Stimulated activated CD4-positive, alpha-beta T cell treated with anti-CD3 and anti-CD28 coated beads, TNF-alpha, amount 100 ng/mL, for 1 hour (primary cell): ENCODE measurements at regions not wholly inside any gene's neighbourhood (a gene's known extent, or its start where the extent isn't known, plus 50 kb on each side); places are given as distances from the start of the nearest gene placed in this dataset.
"Not testable (repeated sequence)": the region's sequence is repeated elsewhere in the genome, so short reads cannot be mapped to it uniquely, and the experiment has no call there.

Experiments
- DNase-seq, 3 donors: peaks; one replicate each; pipeline ENCODE4 v3.0.0-alpha.2; 2020; ENCODE audit warnings: low read depth in 3 of 3, low spot score in 1 of 3

DNA sequence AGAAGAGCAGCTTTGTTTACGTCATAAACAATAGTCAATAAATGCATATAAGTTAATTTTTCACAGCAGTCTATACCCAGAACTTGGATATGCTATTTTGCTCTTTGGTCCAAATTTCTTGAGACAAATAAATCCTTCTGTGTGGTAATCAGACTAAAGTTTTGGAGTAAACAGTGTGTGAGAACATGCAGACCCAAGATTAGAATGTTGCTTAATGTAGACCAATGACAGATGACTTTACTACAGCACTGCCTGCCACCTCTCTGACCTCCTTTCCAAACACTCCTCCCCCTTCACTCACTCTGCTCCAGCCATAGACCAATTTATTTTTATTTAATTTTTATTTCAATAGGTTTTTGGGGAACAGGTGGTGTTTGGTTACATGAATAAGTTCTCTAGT lies 115.3 kb upstream of the TANK start:
- DNase-seq = no peak

DNA sequence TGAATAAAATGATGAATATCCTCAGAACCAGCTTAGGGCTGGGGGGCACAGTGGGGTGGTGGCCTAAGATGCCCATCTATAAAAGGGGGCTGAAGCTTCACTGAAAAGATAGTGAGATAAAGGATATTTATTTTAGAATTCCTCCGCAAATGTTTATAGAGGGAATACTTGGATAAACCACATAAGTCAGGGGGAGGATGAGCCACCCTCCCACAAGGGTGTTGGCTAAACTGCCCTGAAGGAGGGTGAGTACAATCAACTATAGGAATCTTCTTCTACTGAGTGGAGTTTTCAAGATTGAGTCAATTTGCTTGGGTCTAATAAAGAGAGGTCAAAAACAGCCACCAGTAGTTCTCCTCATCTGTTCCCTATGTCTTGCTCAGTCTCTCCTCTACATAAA lies 114.5 kb upstream of the TANK start:
- no peak for DNase-seq

DNA sequence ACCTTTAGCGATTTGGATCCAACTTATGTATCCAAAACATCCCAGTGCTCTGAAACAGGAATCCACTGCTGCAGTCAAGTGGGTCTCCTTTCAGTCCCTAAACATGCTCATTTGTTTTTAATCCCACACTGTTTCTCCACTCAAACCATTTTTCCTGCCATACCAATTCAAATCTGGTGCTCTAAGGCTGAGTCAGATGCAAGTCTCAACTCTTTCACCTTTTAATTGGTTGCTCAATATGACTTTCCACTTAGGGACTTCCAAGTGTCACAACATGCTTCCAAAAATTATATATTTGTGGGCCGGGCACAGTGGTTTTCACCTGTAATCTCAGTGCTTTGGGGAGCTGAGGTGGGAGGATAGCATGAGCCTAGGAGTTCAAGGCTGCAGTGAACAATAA lies 113.4 kb upstream of the TANK start:
- DNase-seq = no peak

DNA sequence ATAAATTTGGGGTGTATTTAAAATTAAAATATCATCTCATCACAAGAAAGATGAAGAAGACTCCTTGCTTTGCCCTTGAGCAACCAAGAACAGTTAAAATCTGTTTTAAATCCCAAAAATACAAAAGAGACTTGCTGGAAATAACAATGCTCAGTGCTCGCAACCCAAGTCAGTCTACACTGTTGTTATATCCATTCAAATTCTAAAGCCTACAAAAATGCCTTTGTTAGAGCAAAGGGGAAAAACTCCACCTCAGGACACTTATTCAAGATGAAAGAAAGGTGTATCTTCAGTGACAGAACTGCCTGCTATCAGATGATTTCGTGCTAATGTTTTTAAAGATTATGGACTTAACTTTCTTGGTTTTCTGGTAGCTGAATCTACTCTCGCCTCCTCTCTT lies 111.9 kb upstream of the TANK start:
- DNase-seq = no peak

DNA sequence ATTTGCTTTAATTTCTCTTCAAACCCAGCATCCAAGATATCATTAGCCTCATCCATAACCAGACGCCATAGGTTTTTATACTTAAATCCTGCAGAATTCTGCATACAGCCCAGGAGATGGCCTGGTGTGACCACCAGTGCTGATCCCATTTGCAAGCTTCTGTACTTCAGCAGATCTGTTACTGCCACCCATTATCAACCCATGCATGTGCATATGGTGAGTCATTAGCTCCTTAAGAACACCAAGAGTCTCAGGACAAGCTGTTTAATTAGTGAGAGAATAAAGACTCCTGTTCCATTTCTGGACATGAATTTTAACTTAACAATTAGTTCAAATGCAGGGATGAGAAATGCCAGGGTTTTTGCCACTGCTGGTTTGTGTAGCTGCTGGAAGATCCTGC lies 110.7 kb upstream of the TANK start:
- no peak for DNase-seq

DNA sequence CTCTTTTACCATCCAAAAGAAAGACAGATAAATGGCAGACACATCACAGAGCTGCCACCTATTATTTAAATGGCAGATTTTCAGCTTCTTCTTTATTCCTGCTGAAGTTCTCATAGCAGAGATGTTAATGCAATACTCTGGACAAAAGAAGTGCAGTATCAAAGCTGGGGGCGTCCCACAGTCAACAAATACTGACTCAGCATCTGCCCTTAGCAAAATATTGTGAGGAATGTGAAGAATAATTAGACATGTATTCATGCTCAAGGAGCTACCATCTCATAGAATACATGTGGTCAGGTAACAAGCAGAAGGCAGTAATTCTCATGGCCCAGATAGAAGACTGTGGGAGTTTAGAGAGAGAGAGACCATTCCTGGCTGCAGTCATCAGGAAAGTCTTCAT lies 108.0 kb upstream of the TANK start:
- DNase-seq = no peak

DNA sequence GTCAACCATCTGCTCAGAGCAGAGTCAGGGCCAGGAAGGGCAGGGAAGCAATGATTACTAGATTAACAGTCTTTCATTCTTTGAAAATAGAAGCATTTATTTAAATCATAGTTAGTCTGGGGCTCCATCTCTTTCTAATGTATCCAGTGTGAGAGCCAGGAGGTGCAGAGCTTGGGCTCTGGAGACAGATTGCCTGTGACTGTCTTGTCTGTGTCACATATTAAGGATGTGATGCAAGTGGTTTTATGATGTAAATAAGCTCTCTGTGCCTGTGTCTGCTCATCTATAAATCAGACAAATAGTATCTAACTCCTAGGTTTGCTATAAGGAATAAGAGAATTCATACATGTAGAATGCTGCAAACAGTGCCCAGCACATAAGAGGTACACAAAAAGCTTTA lies 104.9 kb upstream of the TANK start:
- no peak for DNase-seq

DNA sequence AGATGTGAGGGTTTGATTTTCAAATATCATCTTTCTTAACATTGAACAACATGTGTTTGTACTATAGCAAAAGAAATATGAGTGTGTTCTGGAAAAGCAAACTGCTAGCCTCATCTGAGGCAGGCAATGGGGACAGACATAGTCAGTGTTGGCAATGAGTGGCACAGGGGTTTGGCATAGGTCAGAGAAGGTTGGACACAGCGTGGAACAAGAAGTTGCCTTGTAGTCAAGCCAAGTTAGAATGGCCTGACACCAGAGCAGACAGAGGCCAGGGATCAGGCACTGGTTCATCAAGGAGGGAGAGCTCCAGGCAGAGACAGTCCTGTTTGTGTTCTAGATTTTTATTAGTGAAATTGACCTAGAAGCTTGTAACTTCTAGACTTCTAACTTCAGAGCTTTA lies 100.8 kb upstream of the TANK start:
- DNase-seq = no peak

DNA sequence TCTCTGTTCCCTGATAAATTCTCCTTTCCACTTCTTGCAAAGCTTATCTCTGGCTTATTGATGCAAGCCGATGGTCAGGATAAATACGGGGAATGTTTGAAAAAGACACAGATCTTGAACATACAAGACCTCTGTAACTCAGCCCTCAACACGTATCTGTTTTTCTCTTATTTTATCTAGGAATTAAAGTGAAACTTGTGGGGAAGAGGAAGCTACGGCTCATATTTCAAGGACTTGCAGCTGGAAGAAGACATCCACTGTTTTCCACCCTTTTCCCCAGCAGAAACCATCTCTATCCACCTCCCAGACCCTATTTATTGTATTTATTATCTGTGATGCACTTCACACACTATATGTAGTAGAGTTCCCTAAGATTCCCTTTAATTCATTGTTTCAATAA lies 98.4 kb upstream of the TANK start:
- no peak for DNase-seq

DNA sequence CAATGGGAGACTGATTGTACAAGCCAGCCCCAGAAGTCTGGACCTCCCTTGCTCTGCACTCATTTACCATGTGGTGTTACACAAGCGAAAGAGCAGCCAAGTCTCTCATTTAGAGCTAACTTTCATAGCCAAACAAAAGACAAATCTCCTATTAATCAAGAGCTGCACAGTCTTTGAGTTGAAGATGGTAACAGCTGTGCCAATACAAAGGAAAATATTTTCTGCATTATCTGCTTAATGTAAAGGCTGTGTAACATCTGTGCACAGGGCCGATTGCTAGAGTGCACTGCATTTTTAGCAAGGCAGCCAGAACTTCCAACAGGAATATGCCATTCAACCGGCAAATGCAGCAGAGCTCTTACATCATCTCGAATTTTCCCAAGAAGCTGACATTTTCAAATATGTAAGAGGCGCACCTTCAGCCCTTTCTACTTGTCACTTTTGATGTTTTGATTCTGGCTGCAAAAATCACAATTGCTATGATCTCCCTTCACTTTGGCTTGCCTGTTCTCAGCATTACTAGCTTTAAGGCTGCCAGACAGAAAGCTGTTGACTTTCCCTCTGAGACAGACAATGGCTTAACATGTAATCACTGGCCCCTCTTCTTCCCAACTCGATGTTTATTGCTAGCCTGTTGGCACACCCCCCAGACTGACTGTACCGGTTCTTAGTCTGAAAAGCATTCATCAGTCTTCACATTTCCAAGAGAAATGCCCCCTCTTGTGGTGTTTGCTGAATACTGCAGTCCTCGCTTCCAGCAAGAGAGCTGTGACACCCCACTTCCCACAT lies 96.9 kb upstream of the TANK start:
- peak; percentile 24 to 38 (median 33) for DNase-seq

DNA sequence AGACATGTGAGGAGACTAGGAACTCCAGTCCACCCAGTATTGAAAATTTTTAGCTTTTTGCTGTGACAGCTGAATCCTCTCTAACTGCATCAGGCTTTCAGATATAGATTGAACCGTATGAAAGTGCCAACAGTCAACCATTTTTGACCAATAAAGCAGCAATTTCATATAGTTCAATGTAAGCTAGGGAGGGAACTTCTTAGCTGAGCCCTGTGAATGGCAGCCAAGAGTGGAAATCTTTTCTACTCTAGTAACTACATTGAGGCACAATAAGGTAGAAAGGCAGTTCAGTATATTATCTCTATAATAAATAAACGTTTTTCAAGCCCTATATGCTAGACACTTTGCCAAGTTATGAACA lies 96.3 kb upstream of the TANK start:
- no peak for DNase-seq

DNA sequence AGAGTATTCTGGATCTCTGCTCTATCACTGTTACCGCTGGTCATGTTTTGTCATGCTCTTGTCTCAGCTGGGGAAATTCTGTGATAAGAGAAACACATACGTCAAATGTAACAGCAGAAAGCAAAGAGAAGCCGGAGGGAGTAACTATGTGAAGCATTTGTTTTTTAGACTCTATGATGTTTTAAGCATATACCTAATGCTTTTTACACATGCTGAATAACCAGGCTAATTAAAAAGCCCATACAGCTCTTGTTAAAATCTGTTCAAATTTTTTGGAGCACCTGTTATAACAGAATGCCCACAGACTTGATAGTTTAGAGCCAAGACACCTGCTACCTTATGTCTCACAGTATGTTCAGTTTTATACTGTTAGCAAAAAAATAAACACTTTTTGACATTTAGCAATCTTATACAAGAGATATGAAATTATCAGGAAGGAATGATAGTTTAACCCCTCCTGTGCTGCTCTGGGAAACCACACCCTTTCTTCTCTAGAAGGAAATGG lies 92.3 kb upstream of the TANK start:
- no peak for DNase-seq

DNA sequence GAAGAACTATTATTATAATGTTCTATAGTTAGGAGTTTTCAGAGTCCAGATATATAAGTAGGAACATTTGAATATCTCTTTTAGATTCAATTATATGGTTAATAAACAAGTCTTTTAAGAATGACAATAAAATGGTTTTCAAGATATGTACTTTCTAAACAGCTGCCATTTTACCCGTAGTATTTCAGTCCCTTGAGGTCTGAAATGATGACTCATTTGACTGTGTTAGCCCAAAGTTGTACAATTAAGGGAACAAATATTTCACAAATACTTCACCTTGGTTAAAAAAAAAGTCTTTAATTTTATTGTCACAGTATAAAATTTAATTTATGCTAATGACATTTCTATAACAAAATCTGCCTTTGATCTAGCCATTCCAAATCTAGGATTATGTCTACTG lies 91.6 kb upstream of the TANK start:
- no peak for DNase-seq

DNA sequence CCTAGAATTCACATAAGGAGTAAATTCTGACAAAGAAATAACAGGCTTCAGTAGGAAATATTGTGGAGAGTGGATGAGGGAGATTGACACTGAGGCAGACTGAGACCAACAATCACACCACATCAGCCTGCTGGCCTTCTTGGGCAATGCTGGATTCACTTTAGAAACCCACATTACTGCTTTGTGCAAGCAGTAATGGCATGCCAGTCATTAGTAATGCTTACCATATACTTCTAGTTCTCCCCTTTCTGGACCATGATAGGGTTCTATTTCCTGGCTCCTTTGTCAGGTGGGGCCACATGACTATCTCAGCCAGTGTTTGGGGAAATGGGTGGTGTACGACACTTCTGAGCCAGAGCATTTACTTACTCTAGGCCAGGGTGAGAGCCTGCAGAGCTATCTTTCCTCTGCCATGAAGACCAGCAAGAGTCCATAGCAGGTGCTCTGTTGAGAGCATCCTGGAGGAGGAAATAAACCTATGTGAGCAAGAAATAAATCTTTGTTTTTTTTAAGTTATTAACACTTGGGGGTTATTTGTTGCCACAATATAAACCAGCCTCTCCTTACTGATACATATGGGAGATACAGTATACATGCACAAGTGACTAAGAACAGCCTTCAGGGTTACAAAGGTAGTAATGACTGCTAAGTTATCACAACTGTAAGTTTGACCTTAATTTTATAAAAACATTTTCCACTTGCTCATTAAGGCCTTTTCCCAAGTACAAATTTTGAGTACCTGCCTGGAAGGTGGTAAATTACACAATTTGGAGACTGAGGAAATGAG lies 89.3 kb upstream of the TANK start:
- DNase-seq = no peak

DNA sequence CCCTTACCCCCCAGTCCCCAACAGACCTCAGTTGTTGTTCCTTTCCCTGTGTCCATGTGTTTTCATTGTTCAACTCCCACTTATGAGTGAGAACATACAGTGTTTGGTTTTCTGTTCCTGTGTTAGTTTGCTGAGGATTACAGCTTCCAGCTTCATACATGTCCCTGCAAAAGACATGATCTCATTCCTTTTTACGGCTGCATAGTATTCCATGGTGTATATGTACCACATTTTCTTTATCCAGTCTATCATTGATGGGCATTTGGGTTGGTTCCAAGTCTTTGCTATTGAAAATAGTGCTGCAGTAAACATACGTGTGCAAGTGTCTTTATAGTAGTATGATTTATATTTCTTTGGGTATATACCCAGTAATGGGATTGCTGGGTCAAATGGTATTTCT lies 87.8 kb upstream of the TANK start:
- not testable (repeated sequence) for DNase-seq

DNA sequence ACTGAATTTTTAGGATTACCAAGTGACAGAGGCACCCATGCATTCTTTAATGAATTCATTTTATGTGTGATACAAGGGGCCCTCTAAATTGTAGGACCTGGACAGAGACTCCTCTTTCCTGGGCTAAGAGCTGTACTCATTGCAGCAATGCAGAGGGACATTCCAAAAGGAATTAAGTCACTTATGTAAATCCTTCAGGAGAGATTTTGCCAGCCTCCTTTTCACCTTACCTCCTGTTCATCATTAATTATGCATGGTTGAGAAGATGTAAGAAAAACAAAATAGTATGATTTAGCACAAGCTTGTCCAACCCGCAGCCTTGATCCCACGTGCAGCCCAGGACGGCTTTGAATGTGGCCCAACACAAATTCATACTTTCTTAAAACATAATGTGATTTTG lies 84.5 kb upstream of the TANK start:
- no peak for DNase-seq

DNA sequence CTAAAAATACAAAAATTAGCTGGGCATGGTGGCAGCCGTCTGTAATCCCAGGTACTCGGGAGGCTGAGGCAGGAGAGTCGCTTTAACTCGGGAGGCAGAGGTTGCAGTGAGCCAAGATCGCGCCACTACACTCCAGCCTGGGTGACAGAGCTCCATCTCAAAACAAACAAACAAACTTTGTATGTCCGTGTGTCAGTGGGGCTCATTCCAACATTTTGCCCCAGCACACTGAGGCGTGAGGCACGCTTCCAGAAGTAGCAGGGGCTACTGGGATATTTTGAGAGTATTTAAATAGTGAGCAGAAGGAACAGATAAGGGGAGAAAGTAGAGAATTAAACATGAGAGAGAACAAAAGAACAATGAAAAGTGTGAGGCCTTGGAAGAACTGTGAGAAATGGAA lies 83.3 kb upstream of the TANK start:
- DNase-seq = no peak

DNA sequence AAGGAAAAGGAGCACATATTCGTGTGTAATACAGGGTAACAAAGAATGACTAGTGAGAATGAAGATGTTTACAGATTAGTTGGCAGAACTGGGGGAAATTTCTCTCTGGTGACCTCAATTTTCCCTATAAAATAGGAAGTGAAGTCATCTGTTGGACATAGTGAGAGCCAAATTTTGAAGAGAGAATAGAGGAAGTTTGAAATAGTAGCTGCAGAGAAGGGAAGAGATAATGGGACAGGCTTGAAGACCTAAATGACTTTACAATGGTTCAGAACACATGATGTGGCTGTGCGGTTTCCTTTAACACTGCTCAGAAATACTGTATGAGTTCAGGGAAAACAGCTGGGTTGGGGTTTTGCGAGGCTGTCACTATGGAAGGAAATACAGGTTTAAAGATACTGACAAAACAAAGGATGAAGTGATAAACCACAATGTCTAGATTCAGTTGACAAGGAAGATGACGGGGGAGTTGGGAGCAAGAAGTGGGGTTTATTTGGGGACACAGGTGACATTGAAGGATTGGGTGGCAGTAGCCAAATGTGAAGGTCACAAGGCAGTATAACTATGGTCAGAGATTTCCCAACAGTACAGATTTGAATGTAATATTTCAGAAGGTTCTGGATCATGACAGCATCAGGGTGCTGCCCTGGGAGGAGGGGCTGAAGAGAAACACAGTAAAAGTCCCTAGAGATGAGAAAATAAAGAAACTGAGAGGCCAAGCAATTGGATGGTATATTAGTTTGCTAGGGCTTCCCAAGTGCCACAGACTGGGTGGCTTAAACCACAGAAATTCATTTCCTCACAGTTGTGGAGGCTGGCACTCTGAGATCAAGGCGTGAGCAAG lies 82.6 kb upstream of the TANK start:
- peak; percentile 6 to 18 (median 17) for DNase-seq

DNA sequence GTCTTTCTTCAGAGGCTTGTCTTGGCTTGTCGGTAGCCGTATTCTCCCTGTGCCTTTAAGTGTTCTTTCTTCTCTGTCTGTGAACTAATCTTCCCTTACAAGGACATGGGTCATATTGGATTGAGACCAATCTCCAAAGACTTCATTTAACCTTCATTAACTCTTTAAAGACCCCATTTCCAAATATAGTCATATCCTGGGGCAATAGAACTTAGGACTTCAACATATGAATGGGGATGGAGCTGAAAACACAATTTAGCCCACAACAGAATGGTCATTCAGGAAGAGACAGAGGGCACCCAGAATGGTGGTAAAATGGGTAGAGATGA lies 82.1 kb upstream of the TANK start:
- DNase-seq = no peak

DNA sequence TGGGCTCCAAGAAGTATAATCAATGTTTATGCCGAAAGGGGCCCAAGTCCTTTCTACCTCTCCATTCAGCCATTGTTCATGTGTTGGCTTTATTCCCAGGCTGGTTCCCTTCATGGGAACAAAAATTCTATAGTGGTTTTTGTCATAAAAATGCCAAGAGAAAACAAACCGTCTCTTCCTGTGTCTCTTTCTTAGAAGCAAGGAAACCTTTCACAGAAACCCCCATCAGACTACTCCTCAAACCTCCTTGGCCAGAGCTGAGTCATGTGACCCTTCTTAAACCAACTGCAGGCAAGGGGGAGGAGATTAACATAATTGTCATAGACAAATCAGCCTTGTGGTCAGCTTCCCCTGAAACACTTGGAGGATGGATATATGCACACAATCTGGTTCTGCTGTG lies 75.1 kb upstream of the TANK start:
- no peak for DNase-seq

DNA sequence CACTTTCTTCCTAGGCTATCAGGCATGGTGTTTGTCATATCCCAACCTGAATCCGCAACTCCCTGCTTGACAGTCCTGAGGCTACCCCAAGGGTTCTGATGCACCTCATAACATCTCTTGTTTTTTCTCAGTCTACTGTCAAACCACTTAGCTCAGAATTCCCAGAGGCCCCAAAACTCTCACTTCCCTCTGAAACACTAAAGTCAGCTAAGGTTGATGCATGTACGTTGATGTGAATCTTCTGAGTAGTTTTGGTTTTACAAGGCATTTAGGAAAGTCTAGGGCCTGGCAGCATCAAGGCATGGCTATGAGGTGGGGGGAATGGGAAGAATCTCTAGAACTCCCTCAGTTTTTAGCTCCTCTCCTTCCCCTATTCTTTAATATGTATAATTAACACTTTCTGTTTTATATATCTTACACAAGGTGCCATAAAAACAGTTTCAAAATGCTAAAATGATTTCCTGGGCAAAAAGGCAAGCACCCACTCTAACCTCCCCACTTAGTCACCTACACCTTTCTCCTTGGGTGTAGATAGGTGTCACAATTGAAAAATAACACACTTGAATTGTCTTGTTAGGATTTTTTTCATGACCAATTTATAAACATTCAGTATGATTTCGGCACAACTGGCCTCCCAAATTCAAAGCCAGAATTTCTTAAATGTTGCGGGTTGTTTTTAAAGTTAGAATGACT lies 71.4 kb upstream of the TANK start:
- DNase-seq = no peak
